ENCODE measurements at regions not wholly inside any gene's neighbourhood (a gene's known extent, or its start where the extent isn't known, plus 50 kb on each side); places are given as distances from the start of the nearest gene placed in this dataset.

DNA sequence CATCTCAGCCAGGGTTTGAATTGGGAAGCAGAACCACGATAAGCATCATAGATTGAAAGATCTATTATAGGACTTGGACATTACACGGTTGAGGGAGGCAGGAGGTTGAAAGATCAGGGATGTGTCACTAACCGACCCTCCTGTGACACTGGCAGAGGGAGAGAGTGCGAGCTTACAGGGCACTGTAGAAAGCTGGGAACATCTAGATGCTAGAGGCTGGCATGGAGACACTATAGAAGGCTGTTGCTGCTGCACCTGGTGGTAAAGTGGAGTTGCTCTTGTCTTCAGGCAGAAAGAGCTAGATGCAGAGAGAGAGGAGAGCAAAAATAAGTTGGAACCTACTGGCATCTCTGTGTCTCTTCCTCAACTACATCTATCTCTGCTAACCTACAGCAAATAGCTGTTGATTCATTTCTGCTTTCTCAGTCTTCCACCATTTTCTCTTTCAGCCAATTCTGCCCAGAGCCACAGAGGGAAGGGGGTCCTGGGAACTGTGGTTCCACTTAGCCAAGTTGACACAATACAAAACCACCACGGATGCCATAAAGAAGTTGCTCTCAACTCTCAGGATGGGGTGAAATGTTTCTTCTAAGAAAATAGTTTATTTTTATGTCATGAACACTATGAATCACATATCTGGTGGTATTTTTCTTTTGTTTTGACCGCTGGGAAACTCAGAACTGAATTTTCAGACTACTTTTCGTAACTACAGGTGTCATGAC lies 155.9 kb downstream of the ZNF281 start (continued):
- no peak for TF ChIP-seq ATAD3A (CRISPR knock-in tag; IDR thresholded peaks at IDR 0.05)
- TF ChIP-seq, protein P1, sequence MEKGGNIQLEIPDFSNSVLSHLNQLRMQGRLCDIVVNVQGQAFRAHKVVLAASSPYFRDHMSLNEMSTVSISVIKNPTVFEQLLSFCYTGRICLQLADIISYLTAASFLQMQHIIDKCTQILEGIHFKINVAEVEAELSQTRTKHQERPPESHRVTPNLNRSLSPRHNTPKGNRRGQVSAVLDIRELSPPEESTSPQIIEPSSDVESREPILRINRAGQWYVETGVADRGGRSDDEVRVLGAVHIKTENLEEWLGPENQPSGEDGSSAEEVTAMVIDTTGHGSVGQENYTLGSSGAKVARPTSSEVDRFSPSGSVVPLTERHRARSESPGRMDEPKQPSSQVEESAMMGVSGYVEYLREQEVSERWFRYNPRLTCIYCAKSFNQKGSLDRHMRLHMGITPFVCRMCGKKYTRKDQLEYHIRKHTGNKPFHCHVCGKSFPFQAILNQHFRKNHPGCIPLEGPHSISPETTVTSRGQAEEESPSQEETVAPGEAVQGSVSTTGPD (CRISPR knock-in tag; IDR thresholded peaks at IDR 0.05), result no peak
- TF ChIP-seq ZNF772 (CRISPR knock-in tag; IDR thresholded peaks at IDR 0.05), result no peak
- no peak for TF ChIP-seq SETDB1 (CRISPR knock-in tag; IDR thresholded peaks at IDR 0.05; ENCODE audit: borderline replicate concordance)

DNA sequence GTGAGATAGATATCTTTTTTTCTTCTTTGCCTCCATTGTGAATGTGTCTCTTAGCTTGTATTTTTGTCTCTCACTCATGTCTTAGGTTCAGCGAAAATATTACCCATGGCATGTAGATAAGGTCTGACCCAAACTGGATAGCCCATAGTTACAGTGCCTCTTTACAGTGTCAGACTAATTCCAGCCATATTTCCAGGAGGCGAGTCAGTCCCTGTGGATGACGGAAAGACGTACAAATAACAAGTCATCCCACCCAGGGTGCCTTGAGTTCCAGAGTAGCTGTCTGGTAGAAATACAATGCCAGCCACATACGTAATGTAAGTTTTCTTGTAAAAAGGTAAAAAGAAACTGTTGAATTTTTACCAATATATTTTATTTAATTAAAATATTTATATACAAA lies 157.3 kb downstream of the ZNF281 start:
- H3K79me2 ChIP-seq (ENCODE audit: insufficient read depth, low read length), result no peaks in the 10 kb centered on the region
- no peaks in the 10 kb centered on the region for H3K9me3 ChIP-seq (ENCODE audit: low read length)
- no peaks in the 10 kb centered on the region for H3K4me1 ChIP-seq (ENCODE audit: insufficient read depth, low read length)
- no peak overlapping the region for H3K9ac ChIP-seq (ENCODE audit: insufficient read depth, low read depth, low read length)
- FAIRE-seq (no peak), ATAC-seq (no peak), DNase-seq (ENCODE audit: low spot score) (no peak)
- intact Hi-C loops (cut with micrococcal nuclease; ENCODE audit: unreplicated experiment) (no loop called here), in situ Hi-C loops (cut with HindIII; ENCODE audit: extremely low pct_ligation_motif_present, low pct_unique_long_range_greater_than_20kb) (loop anchor here (25.0 kb wide), 1 partner anchor 565 kb away; no protein-coding TSS in a partner anchor)
- no peak overlapping the region for H3K4me2 ChIP-seq (ENCODE audit: low read depth, low read length)
- WGBS (ENCODE audit: low lambda C conversion rate), result 68% methylated on average over 5 of the region's 5 CpGs
- H3K36me3 ChIP-seq (replicated peaks in 1 of 2; ENCODE audit: control insufficient read depth in 1 of 2, insufficient read depth in 2 of 2, low read length in 2 of 2), result no peaks in the 10 kb centered on the region
- H3K27me3 ChIP-seq (ENCODE audit: control insufficient read depth in 1 of 2, insufficient read depth in 2 of 2, low read length in 2 of 2), result no peaks in the 10 kb centered on the region; a peak in 2 of 5 replicates
- POLR2A ChIA-PET, result no interaction called here
- CTCF ChIA-PET (ENCODE audit: low intra/inter-chr PET ratio, low total read pairs), result no interaction called here
- H2AFZ ChIP-seq (ENCODE audit: low read length), result no peak overlapping the region
- no peaks in the 10 kb centered on the region for H4K20me1 ChIP-seq (ENCODE audit: insufficient read depth, low read length)
- no peak overlapping the region for H3K4me3 ChIP-seq (replicated peaks in 1 of 3; ENCODE audit: insufficient read depth in 1 of 3, low read depth in 2 of 3, low read length in 3 of 3)
- H3K27ac ChIP-seq (ENCODE audit: extremely low read length, insufficient read depth, low read length), result no peak overlapping the region
- BruUV-seq (replicated peaks), result no TSS peak
- TF ChIP-seq ZNF382 (CRISPR knock-in tag; IDR thresholded peaks at IDR 0.05; ENCODE audit: borderline replicate concordance), result no peak
- no peak for TF ChIP-seq ZNF605 (CRISPR knock-in tag; IDR thresholded peaks at IDR 0.05)
- TF ChIP-seq, protein P2, sequence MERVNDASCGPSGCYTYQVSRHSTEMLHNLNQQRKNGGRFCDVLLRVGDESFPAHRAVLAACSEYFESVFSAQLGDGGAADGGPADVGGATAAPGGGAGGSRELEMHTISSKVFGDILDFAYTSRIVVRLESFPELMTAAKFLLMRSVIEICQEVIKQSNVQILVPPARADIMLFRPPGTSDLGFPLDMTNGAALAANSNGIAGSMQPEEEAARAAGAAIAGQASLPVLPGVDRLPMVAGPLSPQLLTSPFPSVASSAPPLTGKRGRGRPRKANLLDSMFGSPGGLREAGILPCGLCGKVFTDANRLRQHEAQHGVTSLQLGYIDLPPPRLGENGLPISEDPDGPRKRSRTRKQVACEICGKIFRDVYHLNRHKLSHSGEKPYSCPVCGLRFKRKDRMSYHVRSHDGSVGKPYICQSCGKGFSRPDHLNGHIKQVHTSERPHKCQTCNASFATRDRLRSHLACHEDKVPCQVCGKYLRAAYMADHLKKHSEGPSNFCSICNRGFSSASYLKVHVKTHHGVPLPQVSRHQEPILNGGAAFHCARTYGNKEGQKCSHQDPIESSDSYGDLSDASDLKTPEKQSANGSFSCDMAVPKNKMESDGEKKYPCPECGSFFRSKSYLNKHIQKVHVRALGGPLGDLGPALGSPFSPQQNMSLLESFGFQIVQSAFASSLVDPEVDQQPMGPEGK (CRISPR knock-in tag; IDR thresholded peaks at IDR 0.05), result no peak
- TF ChIP-seq, protein P3, sequence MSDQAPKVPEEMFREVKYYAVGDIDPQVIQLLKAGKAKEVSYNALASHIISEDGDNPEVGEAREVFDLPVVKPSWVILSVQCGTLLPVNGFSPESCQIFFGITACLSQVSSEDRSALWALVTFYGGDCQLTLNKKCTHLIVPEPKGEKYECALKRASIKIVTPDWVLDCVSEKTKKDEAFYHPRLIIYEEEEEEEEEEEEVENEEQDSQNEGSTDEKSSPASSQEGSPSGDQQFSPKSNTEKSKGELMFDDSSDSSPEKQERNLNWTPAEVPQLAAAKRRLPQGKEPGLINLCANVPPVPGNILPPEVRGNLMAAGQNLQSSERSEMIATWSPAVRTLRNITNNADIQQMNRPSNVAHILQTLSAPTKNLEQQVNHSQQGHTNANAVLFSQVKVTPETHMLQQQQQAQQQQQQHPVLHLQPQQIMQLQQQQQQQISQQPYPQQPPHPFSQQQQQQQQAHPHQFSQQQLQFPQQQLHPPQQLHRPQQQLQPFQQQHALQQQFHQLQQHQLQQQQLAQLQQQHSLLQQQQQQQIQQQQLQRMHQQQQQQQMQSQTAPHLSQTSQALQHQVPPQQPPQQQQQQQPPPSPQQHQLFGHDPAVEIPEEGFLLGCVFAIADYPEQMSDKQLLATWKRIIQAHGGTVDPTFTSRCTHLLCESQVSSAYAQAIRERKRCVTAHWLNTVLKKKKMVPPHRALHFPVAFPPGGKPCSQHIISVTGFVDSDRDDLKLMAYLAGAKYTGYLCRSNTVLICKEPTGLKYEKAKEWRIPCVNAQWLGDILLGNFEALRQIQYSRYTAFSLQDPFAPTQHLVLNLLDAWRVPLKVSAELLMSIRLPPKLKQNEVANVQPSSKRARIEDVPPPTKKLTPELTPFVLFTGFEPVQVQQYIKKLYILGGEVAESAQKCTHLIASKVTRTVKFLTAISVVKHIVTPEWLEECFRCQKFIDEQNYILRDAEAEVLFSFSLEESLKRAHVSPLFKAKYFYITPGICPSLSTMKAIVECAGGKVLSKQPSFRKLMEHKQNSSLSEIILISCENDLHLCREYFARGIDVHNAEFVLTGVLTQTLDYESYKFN (CRISPR knock-in tag; conservative IDR thresholded peaks at IDR 0.05), result no peak
- TF ChIP-seq PAWR (CRISPR knock-in tag; IDR thresholded peaks at IDR 0.05; ENCODE audit: borderline replicate concordance), result no peak
- no peak for TF ChIP-seq EEA1 (CRISPR knock-in tag; IDR thresholded peaks at IDR 0.05; ENCODE audit: borderline replicate concordance)
- no peak for TF ChIP-seq FOSL1 (CRISPR knock-in tag; IDR thresholded peaks at IDR 0.05; ENCODE audit: borderline replicate concordance)
- TF ChIP-seq, protein P4, sequence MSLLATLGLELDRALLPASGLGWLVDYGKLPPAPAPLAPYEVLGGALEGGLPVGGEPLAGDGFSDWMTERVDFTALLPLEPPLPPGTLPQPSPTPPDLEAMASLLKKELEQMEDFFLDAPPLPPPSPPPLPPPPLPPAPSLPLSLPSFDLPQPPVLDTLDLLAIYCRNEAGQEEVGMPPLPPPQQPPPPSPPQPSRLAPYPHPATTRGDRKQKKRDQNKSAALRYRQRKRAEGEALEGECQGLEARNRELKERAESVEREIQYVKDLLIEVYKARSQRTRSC (CRISPR knock-in tag; IDR thresholded peaks at IDR 0.05; ENCODE audit: low read depth), result no peak
- no peak for TF ChIP-seq CBX1 (IDR thresholded peaks at IDR 0.05; ENCODE audit: low read depth)
- TF ChIP-seq IKZF4 (CRISPR knock-in tag; IDR thresholded peaks at IDR 0.05; ENCODE audit: borderline replicate concordance, low read depth, not compliant biosample characterization), result no peak
- no peak for TF ChIP-seq GABPB1 (CRISPR knock-in tag; IDR thresholded peaks at IDR 0.05)

All from HepG2 (cell line).